ENCODE measurements at regions not wholly inside any gene's neighbourhood (a gene's known extent, or its start where the extent isn't known, plus 50 kb on each side); places are given as distances from the start of the nearest gene placed in this dataset.
"Not testable (repeated sequence)": the region's sequence is repeated elsewhere in the genome, so short reads cannot be mapped to it uniquely, and the experiment has no call there.

DNA sequence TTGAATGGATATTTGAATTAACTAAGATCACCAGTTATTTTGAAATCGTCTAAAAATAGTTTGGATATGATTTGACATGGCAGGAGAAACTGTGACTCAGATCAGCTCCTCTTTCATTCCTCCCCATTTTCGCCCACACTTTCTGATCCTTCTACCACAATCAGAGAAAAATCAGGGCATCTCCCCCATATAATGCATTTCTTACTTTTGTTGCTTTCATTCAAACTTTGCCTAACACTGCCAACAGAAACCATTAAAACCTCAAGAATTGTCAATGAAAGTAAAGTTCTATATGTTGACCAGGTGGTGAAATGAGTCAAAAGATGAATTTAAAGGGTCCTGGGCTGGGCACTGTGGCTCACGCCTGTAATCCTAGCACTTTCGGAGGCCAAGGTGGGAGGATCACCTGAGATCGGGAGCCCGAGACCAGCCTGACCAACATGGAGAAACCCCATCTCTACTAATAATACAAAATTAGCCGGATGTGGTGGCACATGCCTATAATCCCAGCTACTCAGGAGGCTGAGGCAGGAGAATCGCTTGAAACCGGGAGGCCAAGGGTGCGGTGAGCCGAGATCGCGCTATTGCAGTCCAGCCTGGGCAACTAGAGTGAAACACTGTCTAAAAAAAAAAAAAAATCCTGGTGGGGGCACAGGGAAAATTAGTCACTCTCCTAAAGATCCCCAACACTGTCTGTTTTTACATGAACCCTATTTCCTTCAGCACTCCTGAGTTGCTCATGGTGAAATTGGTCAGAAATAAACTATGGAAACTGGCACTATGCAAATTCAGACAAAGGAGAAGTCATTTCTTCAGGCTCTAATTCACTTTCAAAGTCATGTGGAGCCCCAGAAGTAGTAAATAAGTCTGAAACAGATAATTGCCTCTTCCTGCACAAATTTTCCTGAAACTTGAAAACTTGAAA lies 122.8 kb upstream of the NOCT start:
- DNase-seq (ENCODE audit: low read depth), result no peak

DNA sequence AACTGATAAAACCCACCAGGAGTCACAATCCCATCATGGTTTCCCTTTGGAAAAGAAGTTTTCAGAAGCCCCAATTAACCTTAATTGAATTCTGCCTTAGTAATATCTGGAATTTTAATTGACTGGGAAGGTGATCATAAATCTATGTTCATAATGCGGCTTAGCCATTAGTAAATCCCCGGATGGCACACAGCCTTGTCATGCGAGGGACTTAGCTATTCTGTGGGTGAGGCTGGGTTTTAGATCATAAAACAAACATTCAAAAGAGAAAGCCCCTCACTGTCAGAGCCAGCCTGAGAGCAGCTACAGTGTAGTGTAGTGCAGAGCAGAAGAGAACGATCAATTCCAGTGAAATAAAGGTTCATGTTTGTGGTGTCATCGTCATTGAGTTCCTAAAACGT lies 124.0 kb upstream of the NOCT start:
- no peak for DNase-seq (ENCODE audit: low read depth)

DNA sequence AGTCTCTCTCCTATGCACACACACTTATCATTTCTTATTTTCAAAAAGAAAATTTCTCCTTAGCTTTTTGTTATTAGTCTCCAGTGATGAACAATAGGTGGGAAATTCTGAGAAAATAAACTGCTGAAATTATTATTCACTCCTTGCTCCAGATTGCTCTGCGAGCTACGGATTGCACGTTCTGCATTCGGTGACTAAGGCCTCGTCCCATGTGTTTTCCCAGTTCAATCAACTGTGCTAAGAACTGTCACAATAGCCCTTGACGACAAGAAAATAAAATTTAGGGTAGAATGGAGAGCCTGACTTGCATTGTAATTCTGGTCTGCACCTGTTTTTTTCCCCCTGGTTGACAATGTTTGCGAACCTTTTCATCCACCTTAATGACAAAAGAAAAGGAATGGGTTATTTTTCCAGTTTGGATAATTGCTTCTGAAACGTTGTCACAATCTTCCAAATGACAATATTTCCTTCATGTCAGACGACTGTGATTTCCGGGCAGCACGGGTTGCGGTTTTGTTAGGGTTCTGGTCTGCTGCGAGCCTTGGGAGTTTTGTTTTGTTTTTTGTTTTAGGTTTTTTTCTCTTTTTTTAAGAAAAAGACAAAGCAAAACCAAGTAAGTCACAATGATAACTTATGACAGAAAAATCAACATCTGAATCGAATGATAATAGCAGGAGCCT lies 124.5 kb upstream of the NOCT start:
- DNase-seq (ENCODE audit: low read depth), result no peak

- no peak for DNase-seq (ENCODE audit: low read depth)
Measured at GRCh38 chr4:138889216-138889615, 126.4 kb upstream of the NOCT start.

DNA sequence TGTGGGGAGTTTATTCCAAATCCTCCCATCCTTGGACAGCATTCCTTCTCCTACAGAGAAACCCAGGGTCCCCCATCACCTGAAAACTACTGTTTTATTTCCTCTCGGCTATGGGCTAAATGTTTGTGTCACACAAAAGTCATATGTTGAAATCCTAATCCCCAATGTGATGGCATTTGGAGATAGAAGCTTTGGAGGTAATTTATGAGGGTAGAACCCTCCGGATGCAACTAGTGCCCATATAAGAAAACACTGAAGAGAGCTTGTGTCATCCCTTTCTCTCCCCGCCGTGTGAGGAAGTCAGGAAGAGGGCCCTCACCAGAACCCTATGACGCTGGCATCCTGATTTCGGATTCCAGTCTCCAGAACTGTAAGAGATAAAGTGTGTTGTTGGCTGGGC lies 127.8 kb upstream of the NOCT start:
- DNase-seq (ENCODE audit: low read depth), result no peak

- no peak for DNase-seq (ENCODE audit: low read depth)
Measured at GRCh38 chr4:138887341-138887740, 128.2 kb upstream of the NOCT start.

GRCh38 chr4:138879757-138880156 lies 135.8 kb upstream of the NOCT start:
- no peak for DNase-seq (ENCODE audit: low read depth)

DNA sequence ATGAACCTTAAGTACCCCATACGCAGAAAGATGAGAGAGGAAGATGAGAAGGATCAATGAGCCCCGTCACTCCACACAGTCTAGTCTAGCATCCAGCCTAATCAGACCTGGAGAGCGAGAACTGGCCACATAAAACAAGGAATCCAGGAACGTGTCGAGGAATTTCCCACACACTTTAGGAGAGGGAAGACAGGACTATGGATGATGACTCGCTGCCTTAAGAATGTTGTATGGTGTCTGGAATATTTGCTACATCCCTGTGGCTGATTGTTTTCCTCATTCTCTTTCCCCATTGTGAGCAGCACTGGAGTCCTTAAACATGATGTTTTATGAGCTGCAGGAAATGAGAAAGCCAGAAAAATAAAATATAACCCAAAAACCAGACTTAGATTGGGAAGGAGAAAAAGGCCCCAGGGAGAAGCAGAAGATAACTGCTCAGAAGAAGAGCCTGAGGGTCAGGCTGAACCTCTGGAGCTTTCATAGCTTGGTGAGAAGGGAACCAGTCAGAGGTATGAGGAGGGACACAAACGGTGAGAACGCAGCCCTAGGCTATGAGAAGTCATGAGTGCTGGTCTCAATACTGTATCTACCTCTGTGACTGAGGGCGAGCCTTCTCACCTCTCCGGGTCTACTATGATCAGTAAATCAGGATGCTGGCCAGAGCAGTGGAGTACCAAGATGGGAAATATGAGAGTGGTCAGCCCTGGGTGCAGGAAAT lies 139.5 kb upstream of the NOCT start:
- DNase-seq (ENCODE audit: low read depth), result no peak

DNA sequence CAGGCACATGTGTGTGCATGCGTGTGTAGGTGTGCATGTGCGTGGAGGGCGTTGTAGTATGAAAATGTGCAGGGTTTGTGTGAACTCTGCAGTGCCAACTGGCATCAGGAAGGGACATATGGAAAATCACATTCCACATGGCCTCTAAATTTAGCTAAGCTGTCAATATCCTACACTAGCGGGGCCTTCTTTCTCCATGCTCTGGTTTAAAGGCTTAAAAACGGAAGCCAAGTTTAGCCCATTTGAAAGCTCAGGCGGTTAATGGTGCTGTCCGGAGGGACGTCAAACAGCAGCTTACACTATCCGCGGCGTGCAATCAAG lies 144.1 kb upstream of the NOCT start:
- no peak for DNase-seq (ENCODE audit: low read depth)

GRCh38 chr4:138870737-138871554 lies 144.6 kb upstream of the NOCT start:
- DNase-seq (ENCODE audit: low read depth), result peak; percentile 53

DNA sequence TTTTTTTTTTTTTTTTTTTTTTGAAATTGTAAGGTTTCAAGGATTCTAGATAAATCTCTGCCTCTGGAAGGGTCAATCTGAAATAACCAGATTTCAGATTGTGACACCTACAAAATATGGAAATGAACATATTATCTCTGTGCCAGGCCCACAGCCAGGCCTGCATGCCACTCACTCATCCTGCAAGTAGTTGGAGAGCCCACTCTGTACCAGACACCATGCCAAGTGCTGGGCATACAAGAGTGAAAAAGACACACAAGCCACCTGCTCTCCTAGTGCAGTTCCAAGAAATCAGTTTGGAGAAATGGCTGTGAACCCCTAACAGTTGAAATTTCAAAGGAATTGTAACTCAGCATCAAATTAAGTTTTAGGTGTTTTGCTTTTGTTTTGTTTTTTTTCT lies 145.9 kb upstream of the NOCT start:
- DNase-seq (ENCODE audit: low read depth), result no peak

GRCh38 chr4:138869165-138869564 lies 146.4 kb upstream of the NOCT start:
- DNase-seq (ENCODE audit: low read depth), result no peak

DNA sequence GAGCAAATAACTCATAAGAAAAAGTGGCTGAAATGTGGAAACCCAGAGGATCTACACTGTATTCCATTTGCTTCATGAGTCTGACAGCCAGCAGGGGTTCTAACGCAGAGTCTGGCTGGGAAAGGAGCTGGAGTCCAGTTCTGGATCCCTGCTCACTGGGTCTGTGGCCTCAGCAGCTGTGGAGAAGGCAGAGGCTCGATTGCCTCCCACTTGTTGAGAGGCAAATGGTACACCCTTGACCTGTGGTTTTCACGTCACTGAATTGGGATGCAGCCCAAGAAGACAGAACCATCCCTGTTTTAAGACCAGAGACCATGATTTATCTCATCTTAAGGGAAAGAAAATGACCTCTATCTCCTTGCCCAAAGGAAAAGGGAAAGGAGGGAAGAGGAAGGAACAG lies 147.0 kb upstream of the NOCT start:
- DNase-seq (ENCODE audit: low read depth), result no peak

DNA sequence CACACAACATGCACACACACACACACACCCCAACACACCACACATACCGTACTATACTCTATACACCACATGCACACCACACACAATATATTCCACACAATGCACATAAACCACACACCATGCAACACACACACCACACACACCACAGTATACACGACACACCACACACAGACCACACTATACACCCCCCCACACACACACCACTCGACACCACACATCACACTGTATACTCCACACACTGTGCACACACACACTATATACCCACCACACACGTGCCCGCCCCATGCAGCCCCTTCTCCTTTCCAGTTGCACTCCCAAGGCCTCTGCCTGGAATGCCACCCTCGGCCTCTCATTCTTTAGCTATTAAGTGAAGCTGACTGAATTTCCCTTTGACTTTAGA lies 148.2 kb upstream of the NOCT start:
- no peak for DNase-seq (ENCODE audit: low read depth)

DNA sequence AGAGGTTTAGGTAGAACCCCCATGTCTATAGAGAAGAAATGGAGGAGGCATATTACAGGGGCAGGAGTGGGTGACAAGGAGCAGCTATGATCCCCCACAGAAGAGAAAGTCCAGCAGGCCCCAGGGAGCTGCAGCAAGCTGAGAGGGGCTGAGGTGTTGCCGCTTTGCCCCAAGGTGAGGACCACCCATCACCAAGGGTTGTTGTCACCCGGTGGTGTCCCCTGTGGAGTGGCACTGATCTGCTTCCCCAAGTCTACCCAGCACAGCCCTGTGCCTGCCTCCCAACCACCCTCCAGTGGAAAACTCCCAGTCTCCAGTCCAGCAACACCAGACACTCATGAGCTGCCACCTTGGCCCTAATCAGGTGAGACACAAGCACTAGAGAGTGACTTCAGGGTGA lies 149.3 kb upstream of the NOCT start:
- no peak for DNase-seq (ENCODE audit: low read depth)

- no peak for DNase-seq (ENCODE audit: low read depth)
Measured at GRCh38 chr4:138865765-138866164, 149.8 kb upstream of the NOCT start.

DNA sequence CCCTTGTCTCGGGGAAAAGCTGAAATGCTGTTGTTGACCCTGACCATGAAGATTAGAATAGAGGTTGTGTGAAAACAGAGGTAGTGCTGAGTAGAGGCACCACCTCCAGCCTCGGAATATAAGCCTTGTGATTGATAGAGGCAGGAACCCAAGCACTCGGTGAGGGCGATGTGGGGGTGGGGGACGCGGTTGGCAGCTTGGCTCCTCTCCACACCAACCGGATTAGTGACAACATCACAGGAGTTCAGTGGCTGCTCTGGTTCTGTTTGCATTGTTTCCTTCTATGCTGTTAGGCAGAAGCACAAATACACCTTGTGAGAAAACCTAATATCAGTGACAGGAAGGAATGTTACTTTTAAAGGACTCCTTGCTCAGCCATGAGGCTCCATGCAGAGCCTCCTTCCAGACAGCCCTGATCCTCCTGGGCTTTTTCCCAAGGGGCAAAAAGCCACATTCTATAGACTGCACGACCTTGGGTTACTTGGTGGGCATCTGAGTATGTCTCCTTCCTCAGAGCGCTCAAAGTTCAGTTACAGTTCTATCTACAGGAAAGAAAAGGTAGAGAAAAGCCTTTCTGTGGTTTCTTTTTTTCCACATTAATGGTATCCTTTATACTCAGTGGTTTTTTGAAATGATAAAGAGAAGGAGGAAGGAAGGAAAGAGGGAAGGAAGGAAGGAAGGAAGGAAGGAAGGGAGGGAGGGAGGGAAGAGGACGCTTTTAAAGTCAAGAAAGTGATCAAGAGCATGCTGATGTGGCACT lies 150.4 kb upstream of the NOCT start:
- no peak for DNase-seq (ENCODE audit: low read depth)

GRCh38 chr4:138863160-138863559 lies 152.4 kb upstream of the NOCT start:
- DNase-seq (ENCODE audit: low read depth), result no peak

- no peak for DNase-seq (ENCODE audit: low read depth)
Measured at GRCh38 chr4:138861135-138861534, 154.4 kb upstream of the NOCT start.

GRCh38 chr4:138860357-138860756 lies 155.2 kb upstream of the NOCT start:
- DNase-seq (ENCODE audit: low read depth), result not testable (repeated sequence)

- no peak for DNase-seq (ENCODE audit: low read depth)
Measured at GRCh38 chr4:138859254-138859653, 156.3 kb upstream of the NOCT start.
